GM21737 (cell line): ENCODE measurements at regions not wholly inside any gene's neighbourhood (a gene's known extent, or its start where the extent isn't known, plus 50 kb on each side); places are given as distances from the start of the nearest gene placed in this dataset.
"Not testable (repeated sequence)": the region's sequence is repeated elsewhere in the genome, so short reads cannot be mapped to it uniquely, and the experiment has no call there.

ENCODE experiments used
- ATAC-seq: cut with Tn5 transposase; IDR thresholded peaks from one replicate; pipeline ENCODE4 v1.9.1; 2021; ENCODE audit warnings: mild to moderate bottlenecking, moderate library complexity; ENCODE audit not compliant: unreplicated experiment

DNA sequence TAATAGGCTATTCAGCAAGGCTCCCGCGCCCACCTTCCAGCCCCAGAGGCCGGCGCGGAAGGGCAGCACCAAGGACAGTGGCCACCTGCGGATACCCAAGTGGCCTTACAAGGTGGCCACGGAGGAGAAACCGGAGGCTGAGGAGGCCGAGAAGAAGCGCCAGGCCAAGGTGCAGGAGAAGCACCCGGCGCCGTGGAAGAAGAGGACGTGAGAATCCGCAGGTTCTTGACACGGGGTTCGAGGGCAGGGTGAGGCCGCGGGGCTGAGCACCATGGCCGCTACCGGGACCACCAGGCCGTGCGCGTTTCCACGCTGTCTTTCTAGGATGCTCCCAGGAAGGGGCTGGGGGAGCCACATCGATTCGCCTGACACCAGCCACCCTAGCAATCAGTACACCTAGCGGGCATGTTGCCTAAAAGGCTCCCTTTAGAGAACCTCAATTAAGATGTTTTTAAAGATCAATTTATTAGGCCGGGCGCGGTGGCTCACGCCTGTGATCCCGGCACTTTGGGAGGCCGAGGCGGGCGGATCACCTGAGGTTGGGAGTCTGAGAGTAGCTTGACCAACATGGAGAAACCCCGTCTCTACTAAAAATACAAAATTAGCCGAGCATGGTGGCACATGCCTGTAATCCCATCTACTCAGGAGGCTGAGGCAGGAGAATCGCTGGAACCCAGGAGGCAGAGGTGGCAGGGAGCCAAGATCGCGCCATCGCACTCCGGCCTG is 134.3 kb upstream of the OR4C13 start:
- ATAC-seq, result not testable (repeated sequence)

DNA sequence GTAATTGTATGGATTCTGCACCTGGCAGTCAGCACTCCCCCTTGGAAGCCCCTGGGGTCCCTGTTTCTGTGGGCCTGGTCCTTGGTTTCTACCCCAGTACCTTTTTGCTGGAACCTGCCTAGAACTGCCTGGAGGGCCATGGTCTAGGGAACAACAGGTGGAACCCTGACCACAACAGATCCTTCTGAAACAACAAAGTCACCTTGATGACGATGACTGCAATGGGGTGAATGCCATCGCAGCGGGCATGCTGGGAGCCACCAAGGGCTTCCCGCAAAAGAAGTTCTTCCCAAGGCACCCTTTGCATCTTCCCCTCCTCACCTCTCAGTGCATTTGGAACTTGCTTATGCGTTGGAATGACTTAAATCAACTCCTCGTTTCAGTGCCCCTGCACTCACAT is 129.0 kb upstream of the OR4C13 start:
- ATAC-seq, result not testable (repeated sequence)

- not testable (repeated sequence) for ATAC-seq
These were observed 101.7 kb upstream of the OR4C13 start for GRCh38 chr11:49850541-49850940.

- ATAC-seq, result no peak
These were observed 100.7 kb upstream of the OR4C13 start for GRCh38 chr11:49851511-49851910.

GRCh38 chr11:49851971-49852389 is 100.2 kb upstream of the OR4C13 start:
- ATAC-seq, result no peak

- ATAC-seq, result not testable (repeated sequence)
These were observed 63.3 kb upstream of the OR4C13 start for GRCh38 chr11:49888875-49889274.

- ATAC-seq, result not testable (repeated sequence)
These were observed 60.1 kb upstream of the OR4C13 start for GRCh38 chr11:49891910-49892671.

GRCh38 chr11:49893442-49893841 is 58.7 kb upstream of the OR4C13 start:
- not testable (repeated sequence) for ATAC-seq
